ENCODE measurements at regions not wholly inside any gene's neighbourhood (a gene's known extent, or its start where the extent isn't known, plus 50 kb on each side); places are given as distances from the start of the nearest gene placed in this dataset.

DNA sequence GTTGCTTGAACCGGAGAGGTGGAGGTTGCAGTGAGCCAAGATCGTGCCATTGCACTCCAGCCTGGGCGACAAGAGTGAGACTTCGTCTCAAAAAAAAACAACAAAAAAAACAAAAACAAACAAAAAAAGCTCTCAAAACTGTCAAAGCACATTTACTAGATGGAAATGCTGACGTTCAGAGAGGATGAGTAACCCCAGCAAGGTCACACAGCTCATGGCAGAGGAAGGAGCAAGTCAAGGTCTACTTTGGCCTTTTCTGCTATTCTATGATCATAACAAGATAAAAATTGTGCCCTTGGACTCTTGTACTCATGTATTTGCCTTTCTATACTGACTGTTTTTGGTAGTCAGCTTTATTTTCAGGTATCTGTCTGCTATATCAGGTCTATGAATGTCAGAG is 109.5 kb downstream of the ARL6IP6 start:
- no peak overlapping the region for H3K27ac Mint-ChIP-seq
- POLR2A ChIA-PET, result no interaction called here
- H3K4me1 Mint-ChIP-seq (ENCODE audit: low read depth), result no peaks in the 10 kb centered on the region
- no peaks in the 10 kb centered on the region for H3K9me3 Mint-ChIP-seq
- TF ChIP-seq, protein P1, sequence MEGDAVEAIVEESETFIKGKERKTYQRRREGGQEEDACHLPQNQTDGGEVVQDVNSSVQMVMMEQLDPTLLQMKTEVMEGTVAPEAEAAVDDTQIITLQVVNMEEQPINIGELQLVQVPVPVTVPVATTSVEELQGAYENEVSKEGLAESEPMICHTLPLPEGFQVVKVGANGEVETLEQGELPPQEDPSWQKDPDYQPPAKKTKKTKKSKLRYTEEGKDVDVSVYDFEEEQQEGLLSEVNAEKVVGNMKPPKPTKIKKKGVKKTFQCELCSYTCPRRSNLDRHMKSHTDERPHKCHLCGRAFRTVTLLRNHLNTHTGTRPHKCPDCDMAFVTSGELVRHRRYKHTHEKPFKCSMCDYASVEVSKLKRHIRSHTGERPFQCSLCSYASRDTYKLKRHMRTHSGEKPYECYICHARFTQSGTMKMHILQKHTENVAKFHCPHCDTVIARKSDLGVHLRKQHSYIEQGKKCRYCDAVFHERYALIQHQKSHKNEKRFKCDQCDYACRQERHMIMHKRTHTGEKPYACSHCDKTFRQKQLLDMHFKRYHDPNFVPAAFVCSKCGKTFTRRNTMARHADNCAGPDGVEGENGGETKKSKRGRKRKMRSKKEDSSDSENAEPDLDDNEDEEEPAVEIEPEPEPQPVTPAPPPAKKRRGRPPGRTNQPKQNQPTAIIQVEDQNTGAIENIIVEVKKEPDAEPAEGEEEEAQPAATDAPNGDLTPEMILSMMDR (IDR thresholded peaks at IDR 0.05), result no peak
- DNase-seq (no peak), ATAC-seq (no peak)
- no peak overlapping the region for H3K4me3 Mint-ChIP-seq
- peaks cover 2% of the 10 kb centered on the region for H3K27me3 Mint-ChIP-seq
- intact Hi-C loops (cut with micrococcal nuclease), result no loop called here
- no peaks in the 10 kb centered on the region for H3K36me3 Mint-ChIP-seq (ENCODE audit: low read depth)
- CTCF ChIA-PET, result interaction anchor here (0.6 kb wide), 1 partner anchor 20 kb away, joined by 3 read pairs; no protein-coding TSS in a partner anchor

DNA sequence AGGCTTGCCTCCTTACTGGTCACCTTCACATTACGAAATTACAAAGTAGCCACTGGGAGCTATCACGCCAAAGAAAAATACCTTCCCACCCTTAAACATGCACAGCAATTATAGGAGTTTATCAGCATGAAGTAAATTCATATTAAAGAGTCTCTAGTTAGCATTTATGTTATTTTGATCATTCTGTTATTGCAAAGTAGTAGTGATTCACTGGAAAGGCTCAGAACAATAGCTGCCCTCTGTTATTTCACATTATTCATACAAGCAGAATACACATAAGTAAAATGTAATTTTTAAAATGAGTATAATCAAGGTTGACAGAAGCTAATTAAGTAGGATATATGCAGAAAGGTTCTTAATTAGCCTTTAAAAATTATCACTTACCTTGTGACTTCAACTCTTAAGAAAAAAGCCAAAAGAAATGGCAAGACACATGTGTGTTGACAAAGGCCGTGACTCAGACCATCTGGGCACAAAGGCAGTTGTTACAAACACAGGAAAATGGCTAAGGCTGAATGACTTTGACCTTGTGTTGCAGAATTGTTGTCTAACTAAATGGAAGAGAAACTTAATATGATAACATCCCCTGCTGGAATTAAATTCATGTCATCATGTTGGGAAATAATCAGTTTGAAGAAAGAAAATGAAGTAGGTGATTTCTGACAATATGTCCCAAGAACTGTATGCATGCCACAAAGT is 108.3 kb downstream of the ARL6IP6 start:
- POLR2A ChIA-PET, result interaction anchor here (0.5 kb wide), 1 partner anchor 162 kb away, joined by 4 read pairs; no protein-coding TSS in a partner anchor
- TF ChIP-seq, protein P1 (IDR thresholded peaks at IDR 0.05), result no peak
- H3K4me3 Mint-ChIP-seq, result no peak overlapping the region
- no peaks in the 10 kb centered on the region for H3K4me1 Mint-ChIP-seq (ENCODE audit: low read depth)
- CTCF ChIA-PET, result no interaction called here
- intact Hi-C loops (cut with micrococcal nuclease), result no loop called here
- H3K27ac Mint-ChIP-seq, result no peak overlapping the region
- no peaks in the 10 kb centered on the region for H3K36me3 Mint-ChIP-seq (ENCODE audit: low read depth)
- DNase-seq (no peak), ATAC-seq (no peak)
- no peaks in the 10 kb centered on the region for H3K9me3 Mint-ChIP-seq
- peaks cover 2% of the 10 kb centered on the region for H3K27me3 Mint-ChIP-seq

DNA sequence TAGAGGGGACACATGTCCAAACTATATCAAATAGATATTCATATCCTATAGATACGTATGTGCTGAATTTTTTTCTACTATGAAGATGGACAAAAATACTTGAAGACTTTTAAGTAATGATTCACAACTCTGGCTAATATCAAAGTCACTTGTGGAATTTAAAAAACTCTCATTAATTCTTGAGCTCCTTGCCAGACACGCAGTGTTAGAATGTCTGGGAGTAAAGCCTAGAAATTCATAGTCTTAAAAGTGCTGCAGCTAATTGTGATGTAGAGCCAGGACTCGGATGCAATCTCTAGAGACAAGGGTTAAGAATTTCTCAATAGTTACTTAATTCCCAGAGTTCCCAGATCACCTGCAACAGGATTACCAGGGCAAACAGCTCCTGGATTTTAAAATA is 107.4 kb downstream of the ARL6IP6 start:
- POLR2A ChIA-PET, result interaction anchor here (0.5 kb wide), 1 partner anchor 161 kb away, joined by 4 read pairs; no protein-coding TSS in a partner anchor
- ATAC-seq (no peak), DNase-seq (no peak)
- H3K27ac Mint-ChIP-seq, result no peak overlapping the region
- TF ChIP-seq, protein P1 (IDR thresholded peaks at IDR 0.05), result no peak
- CTCF ChIA-PET, result interaction anchor here (1.2 kb wide), 1 partner anchor 35 kb away, joined by 4 read pairs; no protein-coding TSS in a partner anchor
- intact Hi-C loops (cut with micrococcal nuclease), result no loop called here
- no peaks in the 10 kb centered on the region for H3K36me3 Mint-ChIP-seq (ENCODE audit: low read depth)
- H3K4me1 Mint-ChIP-seq (ENCODE audit: low read depth), result no peaks in the 10 kb centered on the region
- peaks cover 2% of the 10 kb centered on the region for H3K27me3 Mint-ChIP-seq
- H3K4me3 Mint-ChIP-seq, result no peak overlapping the region
- H3K9me3 Mint-ChIP-seq, result no peaks in the 10 kb centered on the region

DNA sequence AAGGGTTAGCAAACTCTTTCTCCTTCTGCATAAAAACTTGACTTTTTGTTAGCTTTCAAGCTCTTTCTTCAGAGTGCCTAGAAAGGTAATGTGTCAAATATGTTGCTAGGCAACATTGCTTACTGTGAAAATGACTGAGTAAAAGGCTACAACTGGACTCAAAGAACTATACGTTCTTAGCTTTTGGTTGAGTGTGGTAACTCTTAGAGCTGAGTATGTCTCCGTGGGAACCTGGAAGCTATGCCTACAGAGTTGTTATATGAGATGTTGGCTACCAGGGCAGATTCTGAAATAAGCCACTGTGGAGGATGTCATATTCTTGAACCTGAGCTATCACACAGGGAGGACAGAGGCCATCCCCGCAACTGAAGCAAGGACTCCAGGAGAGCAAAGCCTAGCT is 105.5 kb downstream of the ARL6IP6 start:
- no peak overlapping the region for H3K27ac Mint-ChIP-seq
- H3K36me3 Mint-ChIP-seq (ENCODE audit: low read depth), result no peaks in the 10 kb centered on the region
- H3K9me3 Mint-ChIP-seq, result no peaks in the 10 kb centered on the region
- no peak for DNase-seq
- no peak overlapping the region for H3K4me3 Mint-ChIP-seq
- intact Hi-C loops (cut with micrococcal nuclease), result no loop called here
- TF ChIP-seq, protein P1 (IDR thresholded peaks at IDR 0.05), result no peak
- ChIA-PET POLR2A (no interaction called here), CTCF (no interaction called here)
- H3K4me1 Mint-ChIP-seq (ENCODE audit: low read depth), result no peaks in the 10 kb centered on the region
- ATAC-seq, result no peak
- H3K27me3 Mint-ChIP-seq, result peaks cover 4% of the 10 kb centered on the region

DNA sequence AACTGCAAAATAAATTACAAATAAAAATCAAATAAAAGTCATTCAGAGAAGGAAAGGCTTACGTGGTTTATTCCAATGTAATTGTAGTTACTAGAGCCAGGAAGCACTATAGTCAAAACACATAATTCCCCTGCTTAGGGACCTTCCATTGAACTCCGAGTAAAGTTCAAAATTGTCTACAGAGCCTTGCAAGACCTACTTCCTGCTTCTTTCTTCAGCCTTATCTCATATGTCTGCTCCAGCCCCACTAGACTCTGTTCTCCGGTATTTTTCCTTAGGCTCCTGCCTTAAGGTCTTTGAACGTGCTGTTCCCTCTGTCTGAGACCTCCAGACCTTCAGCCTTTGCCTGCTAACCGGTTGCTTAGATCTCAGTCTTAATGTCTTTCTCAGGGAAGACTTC is 104.3 kb downstream of the ARL6IP6 start:
- Mint-ChIP-seq H3K9me3 (no peaks in the 10 kb centered on the region), H3K27me3 (peaks cover 4% of the 10 kb centered on the region), H3K27ac (no peak overlapping the region), H3K4me1 (ENCODE audit: low read depth) (no peaks in the 10 kb centered on the region), H3K36me3 (ENCODE audit: low read depth) (no peaks in the 10 kb centered on the region), H3K4me3 (no peak overlapping the region)
- ATAC-seq (no peak), DNase-seq (no peak)
- POLR2A ChIA-PET, result no interaction called here
- intact Hi-C loops (cut with micrococcal nuclease), result no loop called here
- TF ChIP-seq, protein P1 (IDR thresholded peaks at IDR 0.05), result no peak
- CTCF ChIA-PET, result no interaction called here
